Panc1 (cell line): ENCODE measurements at regions not wholly inside any gene's neighbourhood (a gene's known extent, or its start where the extent isn't known, plus 50 kb on each side); places are given as distances from the start of the nearest gene placed in this dataset.

ENCODE experiments used
- ATAC-seq: fragments of 200-7000 bp; cut with Tn5 transposase; 2 replicates; pipeline ENCODE4 v1.9.1; 2020; ENCODE audit warnings: mild to moderate bottlenecking, moderate library complexity
- BruUV-seq: library from RNA; stranded (reverse); fragments of 400-500 nt; replicated peaks from 2 replicates; lab custom pipeline; 2021; lab: Mats Ljungman, UMichigan
- CTCF ChIA-PET: fragments of 300-600 bp; sonication (Branson Sonifier 250); formaldehyde crosslinking; loops from one replicate; lab custom pipeline; 2022; ENCODE audit warnings: antibody characterized with exemption; lab: Charles Lee
- POLR2A ChIA-PET: fragments of 300-600 bp; sonication (Branson Sonifier 250); formaldehyde crosslinking; loops from one replicate; lab custom pipeline; 2022; ENCODE audit warnings: antibody characterized with exemption; lab: Charles Lee
- DNase-seq: peaks from one replicate; pipeline ENCODE4 v3.0.0-alpha.2; 2010; ENCODE audit warnings: low read depth, low spot score
- H3K27ac ChIP-seq: 2 replicates; pipeline ENCODE4 v1.5.1; 2011; ENCODE audit warnings: mild to moderate bottlenecking, low read length, inconsistent platforms
- H3K27me3 ChIP-seq: fragments of 200-500 bp; sonication (Bioruptor generic); 2 replicates; pipeline ENCODE4 v1.6.0; 2014; ENCODE audit warnings: low read length, inconsistent platforms; ENCODE audit not compliant: control insufficient read depth, insufficient read depth
- H3K36me3 ChIP-seq: fragments of 200-500 bp; sonication (Bioruptor generic); 2 replicates; pipeline ENCODE4 v1.5.1; 2014; ENCODE audit warnings: inconsistent platforms, mild to moderate bottlenecking, low read length, moderate library complexity; ENCODE audit not compliant: control insufficient read depth, insufficient read depth
- H3K4me1 ChIP-seq: 2 replicates; pipeline ENCODE4 v1.5.1; 2011; ENCODE audit warnings: inconsistent platforms, mild to moderate bottlenecking, low read length, moderate library complexity; ENCODE audit not compliant: control insufficient read depth, insufficient read depth
- H3K4me3 ChIP-seq, 2 experiments: 2 replicates each; pipeline ENCODE4 v1.5.1; 2011 to 2012; ENCODE audit warnings: low read depth in 2 of 2, low read length in 2 of 2, mild to moderate bottlenecking in 2 of 2, inconsistent platforms in 1 of 2, moderate library complexity in 1 of 2
- H3K9me3 ChIP-seq: fragments of 200-500 bp; sonication (Bioruptor generic); 2 replicates; pipeline ENCODE4 v1.5.1; 2014; ENCODE audit warnings: low read depth, mild to moderate bottlenecking, inconsistent platforms, low read length, moderate library complexity; ENCODE audit not compliant: control insufficient read depth, insufficient read depth
- POLR2AphosphoS5 ChIP-seq: IDR thresholded peaks from 2 replicates; pipeline ENCODE4 v1.6.1; 2012; ENCODE audit warnings: mild to moderate bottlenecking, low read depth, low read length, moderate library complexity
- SIN3A ChIP-seq: IDR thresholded peaks from 2 replicates; pipeline ENCODE4 v1.6.1; 2012; ENCODE audit warnings: low read depth, mild to moderate bottlenecking, low read length, moderate library complexity, borderline replicate concordance; ENCODE audit not compliant: insufficient read depth
- TCF7L2 ChIP-seq: IDR thresholded peaks from 2 replicates; pipeline ENCODE4 v1.6.1; 2011; ENCODE audit warnings: mild to moderate bottlenecking, low read depth, low read length, inconsistent platforms
- in situ Hi-C: cut with HindIII; loops from 2 replicates; pipeline ENCODE4 v1.10.0; 2016; ENCODE audit warnings: low sequenced_read_pairs, low pct_unique_long_range_greater_than_20kb
- intact Hi-C: fragments of 100-400 bp; cut with micrococcal nuclease; formaldehyde crosslinking; loops from one replicate; pipeline ENCODE4 v1.10.0; 2022; ENCODE audit not compliant: unreplicated experiment
- TF ChIP-seq, protein P1 (sequence below): fragments of 450-650 bp; IDR thresholded peaks from 2 replicates; pipeline ENCODE4 v1.5.1; 2017; ENCODE audit warnings: mild to moderate bottlenecking
- TF ChIP-seq, protein P2 (sequence below), 2 experiments: IDR thresholded peaks; 2 replicates each; pipeline ENCODE4 v1.6.1; 2011 to 2012; ENCODE audit warnings: low read depth in 2 of 2, control low read depth in 1 of 2, low read length in 1 of 2, mild to moderate bottlenecking in 1 of 2, moderate library complexity in 1 of 2; ENCODE audit not compliant: insufficient read depth in 1 of 2

DNA sequence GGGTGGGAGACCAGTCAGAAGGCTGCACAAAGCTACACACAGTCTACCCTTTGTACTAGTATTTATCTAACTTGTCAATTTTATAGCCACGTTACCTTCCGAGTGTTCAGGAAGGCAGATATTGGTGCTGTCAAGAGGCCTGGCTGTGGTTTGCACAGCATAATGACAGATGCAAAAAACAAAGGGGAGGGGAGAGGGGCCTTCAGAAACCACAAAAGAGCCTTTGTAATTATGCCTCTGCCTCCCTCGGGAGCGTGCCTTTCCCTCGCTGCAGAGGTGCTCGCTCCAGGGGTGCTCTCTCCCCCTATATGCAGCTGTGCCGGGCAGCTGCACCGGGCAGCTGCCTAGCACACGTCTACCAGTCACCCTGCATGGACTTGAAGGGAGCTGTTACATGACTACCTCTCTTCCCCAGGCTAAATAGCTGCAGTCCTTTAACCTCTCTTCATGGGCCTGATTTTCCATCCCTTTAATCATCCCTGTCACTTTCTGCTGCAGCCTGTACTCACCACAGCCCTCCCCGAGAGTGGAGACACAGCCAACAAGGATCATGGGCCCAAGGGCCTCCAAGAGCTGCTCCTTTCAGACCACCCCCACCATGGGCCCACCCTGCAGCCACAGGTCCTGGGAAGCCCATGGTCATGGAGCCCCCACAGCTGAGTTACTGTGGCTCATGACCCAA lies 168.4 kb upstream of the PKDCC start:
- H3K9me3 ChIP-seq, result no peaks in the 10 kb centered on the region
- CTCF ChIA-PET, result interaction anchor here (0.7 kb wide), 1 partner anchor 11 kb away, joined by 3 read pairs; no protein-coding TSS in a partner anchor
- no peak overlapping the region for H3K27ac ChIP-seq
- in situ Hi-C loops (no loop called here), intact Hi-C loops (no loop called here)
- no peaks in the 10 kb centered on the region for H3K4me1 ChIP-seq
- ATAC-seq (peak; percentile 58; the same call in 1 of the 2 replicates), DNase-seq (no peak)
- H3K27me3 ChIP-seq, result no peaks in the 10 kb centered on the region
- POLR2A ChIA-PET, result interaction anchor here (0.6 kb wide), 2 partner anchors 170 to 485 kb away, joined by 11 to 18 read pairs; no protein-coding TSS in a partner anchor
- no peak for TF ChIP-seq TCF7L2
- TF ChIP-seq, protein P1, sequence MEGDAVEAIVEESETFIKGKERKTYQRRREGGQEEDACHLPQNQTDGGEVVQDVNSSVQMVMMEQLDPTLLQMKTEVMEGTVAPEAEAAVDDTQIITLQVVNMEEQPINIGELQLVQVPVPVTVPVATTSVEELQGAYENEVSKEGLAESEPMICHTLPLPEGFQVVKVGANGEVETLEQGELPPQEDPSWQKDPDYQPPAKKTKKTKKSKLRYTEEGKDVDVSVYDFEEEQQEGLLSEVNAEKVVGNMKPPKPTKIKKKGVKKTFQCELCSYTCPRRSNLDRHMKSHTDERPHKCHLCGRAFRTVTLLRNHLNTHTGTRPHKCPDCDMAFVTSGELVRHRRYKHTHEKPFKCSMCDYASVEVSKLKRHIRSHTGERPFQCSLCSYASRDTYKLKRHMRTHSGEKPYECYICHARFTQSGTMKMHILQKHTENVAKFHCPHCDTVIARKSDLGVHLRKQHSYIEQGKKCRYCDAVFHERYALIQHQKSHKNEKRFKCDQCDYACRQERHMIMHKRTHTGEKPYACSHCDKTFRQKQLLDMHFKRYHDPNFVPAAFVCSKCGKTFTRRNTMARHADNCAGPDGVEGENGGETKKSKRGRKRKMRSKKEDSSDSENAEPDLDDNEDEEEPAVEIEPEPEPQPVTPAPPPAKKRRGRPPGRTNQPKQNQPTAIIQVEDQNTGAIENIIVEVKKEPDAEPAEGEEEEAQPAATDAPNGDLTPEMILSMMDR, result no peak
- TF ChIP-seq SIN3A, result no peak
- TF ChIP-seq POLR2AphosphoS5, result no peak
- TF ChIP-seq, protein P2, sequence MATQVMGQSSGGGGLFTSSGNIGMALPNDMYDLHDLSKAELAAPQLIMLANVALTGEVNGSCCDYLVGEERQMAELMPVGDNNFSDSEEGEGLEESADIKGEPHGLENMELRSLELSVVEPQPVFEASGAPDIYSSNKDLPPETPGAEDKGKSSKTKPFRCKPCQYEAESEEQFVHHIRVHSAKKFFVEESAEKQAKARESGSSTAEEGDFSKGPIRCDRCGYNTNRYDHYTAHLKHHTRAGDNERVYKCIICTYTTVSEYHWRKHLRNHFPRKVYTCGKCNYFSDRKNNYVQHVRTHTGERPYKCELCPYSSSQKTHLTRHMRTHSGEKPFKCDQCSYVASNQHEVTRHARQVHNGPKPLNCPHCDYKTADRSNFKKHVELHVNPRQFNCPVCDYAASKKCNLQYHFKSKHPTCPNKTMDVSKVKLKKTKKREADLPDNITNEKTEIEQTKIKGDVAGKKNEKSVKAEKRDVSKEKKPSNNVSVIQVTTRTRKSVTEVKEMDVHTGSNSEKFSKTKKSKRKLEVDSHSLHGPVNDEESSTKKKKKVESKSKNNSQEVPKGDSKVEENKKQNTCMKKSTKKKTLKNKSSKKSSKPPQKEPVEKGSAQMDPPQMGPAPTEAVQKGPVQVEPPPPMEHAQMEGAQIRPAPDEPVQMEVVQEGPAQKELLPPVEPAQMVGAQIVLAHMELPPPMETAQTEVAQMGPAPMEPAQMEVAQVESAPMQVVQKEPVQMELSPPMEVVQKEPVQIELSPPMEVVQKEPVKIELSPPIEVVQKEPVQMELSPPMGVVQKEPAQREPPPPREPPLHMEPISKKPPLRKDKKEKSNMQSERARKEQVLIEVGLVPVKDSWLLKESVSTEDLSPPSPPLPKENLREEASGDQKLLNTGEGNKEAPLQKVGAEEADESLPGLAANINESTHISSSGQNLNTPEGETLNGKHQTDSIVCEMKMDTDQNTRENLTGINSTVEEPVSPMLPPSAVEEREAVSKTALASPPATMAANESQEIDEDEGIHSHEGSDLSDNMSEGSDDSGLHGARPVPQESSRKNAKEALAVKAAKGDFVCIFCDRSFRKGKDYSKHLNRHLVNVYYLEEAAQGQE (IDR thresholded peaks at IDR 0.05; ENCODE audit: insufficient read depth in 1 of 2, low read depth in 2 of 2, low read length in 1 of 2), result no peak
- no peak overlapping the region for H3K4me3 ChIP-seq
- H3K36me3 ChIP-seq, result no peaks in the 10 kb centered on the region
- no TSS peak for BruUV-seq

DNA sequence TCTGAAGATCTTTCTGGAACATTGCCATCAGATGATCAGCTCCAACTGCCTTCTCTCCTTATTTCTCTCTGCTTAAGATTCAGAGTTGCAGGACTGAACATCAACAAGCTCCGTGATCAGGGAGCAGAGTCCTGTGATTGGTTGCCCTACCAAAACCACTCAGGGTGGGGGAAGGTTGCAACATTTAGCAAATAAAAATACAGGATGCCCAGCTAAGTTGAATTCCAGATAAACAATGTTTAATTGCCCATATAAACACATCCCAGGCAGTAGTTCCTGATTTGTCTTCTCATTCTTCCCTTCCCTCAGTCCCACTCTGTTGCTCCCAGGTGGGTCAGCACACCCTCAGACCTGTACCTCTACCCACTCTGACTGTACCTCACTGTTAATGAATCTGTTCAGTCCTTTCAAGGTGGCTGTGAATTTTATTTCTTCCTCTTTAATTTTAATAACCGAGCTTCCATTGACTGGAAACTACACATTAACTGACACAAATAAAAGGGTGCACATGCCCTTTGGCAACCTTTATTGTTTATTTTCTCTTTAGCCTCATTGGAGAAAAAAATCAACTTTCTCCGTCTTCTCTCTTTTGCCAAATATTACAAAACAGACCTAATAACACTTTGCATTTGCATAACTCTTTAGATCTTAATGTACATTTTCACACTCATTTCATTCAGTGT lies 167.1 kb upstream of the PKDCC start:
- Histone ChIP-seq H3K27ac (no peak overlapping the region), H3K27me3 (no peaks in the 10 kb centered on the region), H3K36me3 (no peaks in the 10 kb centered on the region), H3K4me1 (no peaks in the 10 kb centered on the region), H3K4me3 (no peak overlapping the region), H3K9me3 (no peaks in the 10 kb centered on the region)
- POLR2A ChIA-PET, result no interaction called here
- in situ Hi-C loops (no loop called here), intact Hi-C loops (no loop called here)
- DNase-seq, result no peak
- BruUV-seq, result no TSS peak
- no peak for ATAC-seq
- TF ChIP-seq, protein P1, result no peak
- TF ChIP-seq POLR2AphosphoS5 (no peak), TCF7L2 (no peak), SIN3A (no peak)
- TF ChIP-seq, protein P2 (IDR thresholded peaks at IDR 0.05; ENCODE audit: insufficient read depth in 1 of 2, low read depth in 2 of 2, low read length in 1 of 2), result no peak
- CTCF ChIA-PET, result no interaction called here
